ENCODE measurements at regions not wholly inside any gene's neighbourhood (a gene's known extent, or its start where the extent isn't known, plus 50 kb on each side); places are given as distances from the start of the nearest gene placed in this dataset.

GRCh38 chr10:93147281-93147680, 73.6 kb downstream of the CYP26A1 start:
- TF ChIP-seq ZFX (IDR thresholded peaks at IDR 0.05; ENCODE audit: borderline replicate concordance): no peak
- no peak for TF ChIP-seq CTCF (IDR thresholded peaks at IDR 0.05)
- H3K27ac ChIP-seq: no peak overlapping the region

DNA sequence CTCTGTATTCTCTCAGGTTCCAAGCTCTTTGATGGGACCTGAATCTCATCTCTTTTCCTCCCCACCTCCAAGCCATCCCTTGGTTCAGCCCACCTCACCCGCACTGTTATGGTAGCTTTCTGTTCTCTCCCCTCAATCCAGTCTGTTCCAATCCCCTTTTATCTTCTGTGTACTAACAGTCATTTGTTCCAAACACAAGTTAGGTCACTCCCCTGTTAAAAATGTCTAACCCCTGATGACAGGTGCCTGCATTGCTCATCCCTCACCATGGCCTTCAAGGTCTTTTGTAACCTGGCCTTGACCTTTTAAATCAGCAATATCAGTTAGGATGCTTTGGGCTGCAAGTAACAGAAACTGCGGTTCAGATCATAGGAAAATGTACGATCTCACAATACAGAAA, 74.8 kb downstream of the CYP26A1 start:
- H3K27ac ChIP-seq: no peak overlapping the region
- TF ChIP-seq CTCF (IDR thresholded peaks at IDR 0.05): no peak
- TF ChIP-seq ZFX (IDR thresholded peaks at IDR 0.05; ENCODE audit: borderline replicate concordance): no peak

- TF ChIP-seq CTCF (IDR thresholded peaks at IDR 0.05) (no peak), ZFX (IDR thresholded peaks at IDR 0.05; ENCODE audit: borderline replicate concordance) (no peak)
- H3K27ac ChIP-seq: no peak overlapping the region
Measured at GRCh38 chr10:93149761-93150160, 76.1 kb downstream of the CYP26A1 start.

DNA sequence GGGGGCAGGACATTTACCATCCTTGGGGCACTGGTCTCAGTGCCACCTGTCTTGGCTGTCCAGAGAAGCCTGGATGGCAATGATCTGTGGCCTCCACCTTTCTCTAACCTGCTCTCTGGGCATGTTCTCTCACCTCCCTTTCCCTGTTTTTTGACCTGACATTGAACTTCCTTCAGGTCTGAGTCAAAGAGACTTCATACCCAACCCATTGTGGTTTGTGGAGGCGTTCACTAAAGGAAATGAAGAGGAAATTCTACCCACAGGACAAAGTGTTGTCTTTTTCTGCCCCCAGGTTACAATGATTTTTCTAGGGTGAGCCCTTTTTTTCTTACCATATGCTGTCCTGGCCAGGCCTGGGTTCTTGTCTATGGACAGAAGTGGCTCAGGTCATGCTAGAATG, 76.6 kb downstream of the CYP26A1 start:
- no peak for TF ChIP-seq CTCF (IDR thresholded peaks at IDR 0.05)
- TF ChIP-seq ZFX (IDR thresholded peaks at IDR 0.05; ENCODE audit: borderline replicate concordance): no peak
- no peak overlapping the region for H3K27ac ChIP-seq

- TF ChIP-seq ZFX (IDR thresholded peaks at IDR 0.05; ENCODE audit: borderline replicate concordance) (no peak), CTCF (IDR thresholded peaks at IDR 0.05) (no peak)
- H3K27ac ChIP-seq: no peak overlapping the region
Measured at GRCh38 chr10:93150990-93151547, 77.4 kb downstream of the CYP26A1 start.

DNA sequence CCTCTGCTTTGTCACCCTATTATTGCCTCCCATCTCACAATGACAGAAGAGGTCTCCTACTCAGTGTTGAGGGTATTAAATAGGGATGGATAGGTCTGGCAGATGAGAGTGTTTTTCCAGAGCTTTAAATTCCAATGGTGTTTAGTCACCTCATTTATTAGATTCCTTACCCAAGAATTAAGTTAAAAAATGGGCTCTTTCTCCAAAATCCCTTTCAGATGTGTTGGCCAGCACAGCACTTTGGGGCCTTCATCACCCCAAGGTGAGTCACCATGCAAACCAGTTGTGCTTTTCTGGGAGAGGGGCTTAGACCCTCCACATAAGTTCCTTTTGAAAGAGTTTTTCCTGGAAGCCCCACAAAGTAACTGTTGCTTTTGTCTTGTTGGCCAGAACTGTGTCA, 78.4 kb downstream of the CYP26A1 start:
- no peak for TF ChIP-seq CTCF (IDR thresholded peaks at IDR 0.05)
- no peak for TF ChIP-seq ZFX (IDR thresholded peaks at IDR 0.05; ENCODE audit: borderline replicate concordance)
- H3K27ac ChIP-seq: no peak overlapping the region

- TF ChIP-seq ZFX (IDR thresholded peaks at IDR 0.05; ENCODE audit: borderline replicate concordance) (no peak), CTCF (IDR thresholded peaks at IDR 0.05) (no peak)
- H3K27ac ChIP-seq: no peak overlapping the region
Measured at GRCh38 chr10:93154531-93154930, 80.8 kb downstream of the CYP26A1 start.
